Posterior cingulate gyrus (tissue), 11 donors: ENCODE measurements at regions not wholly inside any gene's neighbourhood (a gene's known extent, or its start where the extent isn't known, plus 50 kb on each side); places are given as distances from the start of the nearest gene placed in this dataset.
A peak's percentile ranks its signal among the peaks of the same experiment; 100 is the strongest.
"Not testable (repeated sequence)": the region's sequence is repeated elsewhere in the genome, so short reads cannot be mapped to it uniquely, and the experiment has no call there.

Source experiments
- DNase-seq, 10 donors: peaks; one replicate each; pipeline versions ENCODE4 v3.0.0 to v3.0.0-alpha.2; 2020 to 2021; ENCODE audit warnings: mixed read lengths in 3 of 10
- intact Hi-C: fragments of 100-400 bp; cut with DNase I; formaldehyde crosslinking; loops from one replicate; pipeline ENCODE4 v1.15.1; 2023

DNA sequence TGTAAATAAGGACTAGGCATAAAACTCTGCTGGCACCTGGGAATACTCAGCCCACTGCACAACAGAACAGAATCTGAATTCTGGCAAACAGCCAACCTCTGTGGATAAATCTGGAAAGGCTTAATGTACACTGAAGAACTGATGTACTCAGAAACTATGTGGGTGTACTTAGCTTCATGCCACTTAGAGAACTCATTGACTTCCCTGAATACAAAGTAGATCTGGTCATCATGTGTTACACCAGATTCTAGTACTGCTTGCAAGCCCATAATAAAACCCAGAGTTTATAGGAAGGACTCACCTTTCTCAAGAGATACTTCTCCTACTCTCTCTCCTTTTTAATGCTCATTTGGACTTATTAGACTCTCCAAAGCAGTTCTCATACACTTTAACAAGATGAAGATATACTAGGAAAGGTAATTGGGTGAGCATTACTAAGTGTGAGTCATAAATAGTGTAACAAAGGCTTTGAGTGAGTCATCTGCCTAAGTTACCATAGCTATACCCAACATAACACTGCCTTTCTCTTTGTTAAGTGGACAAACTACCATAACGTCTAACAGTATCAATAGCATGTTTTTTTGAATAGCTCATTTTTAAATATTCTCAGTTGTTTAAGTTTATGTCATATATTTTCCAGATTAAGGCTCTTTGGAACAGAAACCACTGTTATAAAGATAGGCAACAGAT lies 309.1 kb downstream of the MDFIC start:
- intact Hi-C loops, result no loop called here
- no peak for DNase-seq

DNA sequence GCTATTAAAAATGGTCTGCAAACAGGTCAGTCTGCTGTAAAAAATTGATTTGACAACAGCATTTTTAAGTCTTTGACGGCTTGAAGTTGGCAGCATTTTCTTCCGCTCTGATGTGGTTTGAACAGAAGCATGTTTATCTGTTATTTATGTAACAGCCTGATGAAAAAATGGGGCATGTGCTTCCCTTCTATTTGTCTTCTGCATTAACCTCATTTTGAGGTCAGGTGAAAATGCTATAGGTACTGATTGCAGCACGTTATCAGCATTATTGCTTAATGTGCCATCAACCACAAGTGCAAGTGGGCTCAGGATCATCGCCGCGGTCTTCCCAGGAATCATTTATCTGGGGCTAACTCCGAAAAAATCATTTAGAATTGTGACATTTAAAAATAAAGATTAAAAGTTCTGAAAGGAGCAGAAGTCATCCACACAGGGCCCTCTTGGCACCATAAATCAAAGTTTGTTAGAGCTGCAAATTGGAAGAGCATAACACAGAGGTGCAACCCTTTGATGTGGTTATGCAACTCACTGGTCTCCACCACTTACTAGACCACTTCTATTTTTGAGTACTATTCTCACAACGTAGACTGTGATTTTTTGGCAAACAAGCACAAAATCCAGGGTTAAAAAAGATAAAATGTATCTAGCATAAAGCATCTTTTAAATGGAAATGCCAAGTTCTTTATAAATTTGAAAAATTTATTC lies 307.7 kb downstream of the MDFIC start:
- intact Hi-C loops, result no loop called here

DNA sequence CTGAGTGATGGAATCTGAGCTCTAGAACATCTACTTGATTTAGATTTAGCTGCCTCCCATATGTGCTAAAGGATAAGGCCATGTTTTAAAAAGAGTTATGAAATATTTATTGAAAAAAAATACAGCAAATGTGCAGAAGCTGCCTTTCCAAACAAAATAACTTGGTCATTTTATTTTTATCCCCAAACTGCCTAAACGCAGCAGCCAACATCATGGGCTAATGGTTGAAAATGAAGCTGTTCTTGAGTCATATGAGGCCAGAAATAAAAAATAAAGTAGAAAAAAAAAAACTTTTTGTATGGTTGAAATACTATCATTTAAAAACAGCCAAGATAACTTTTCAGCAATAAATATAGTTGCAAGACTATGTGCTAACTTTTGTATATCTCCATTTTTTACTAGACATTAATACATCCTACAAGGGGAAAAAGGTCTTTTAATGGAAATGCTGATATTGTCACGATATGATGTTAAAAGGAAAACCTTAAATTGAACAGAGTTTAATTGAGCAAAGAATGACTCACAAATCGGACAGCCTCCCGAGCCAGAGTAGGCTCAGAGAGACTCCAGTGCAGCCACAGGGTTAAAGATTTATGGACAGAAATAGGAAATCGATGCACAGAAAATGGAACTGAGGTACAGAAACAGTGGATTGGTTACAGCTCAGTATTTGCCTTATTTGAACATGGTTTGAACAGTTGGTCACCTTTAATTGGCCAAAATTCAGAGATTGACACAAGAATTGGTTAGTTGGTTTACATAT lies 305.8 kb downstream of the MDFIC start:
- intact Hi-C loops, result no loop called here
- no peak for DNase-seq

More for the DNA sequence above, 307.7 kb downstream of the MDFIC start:
- no peak for DNase-seq

DNA sequence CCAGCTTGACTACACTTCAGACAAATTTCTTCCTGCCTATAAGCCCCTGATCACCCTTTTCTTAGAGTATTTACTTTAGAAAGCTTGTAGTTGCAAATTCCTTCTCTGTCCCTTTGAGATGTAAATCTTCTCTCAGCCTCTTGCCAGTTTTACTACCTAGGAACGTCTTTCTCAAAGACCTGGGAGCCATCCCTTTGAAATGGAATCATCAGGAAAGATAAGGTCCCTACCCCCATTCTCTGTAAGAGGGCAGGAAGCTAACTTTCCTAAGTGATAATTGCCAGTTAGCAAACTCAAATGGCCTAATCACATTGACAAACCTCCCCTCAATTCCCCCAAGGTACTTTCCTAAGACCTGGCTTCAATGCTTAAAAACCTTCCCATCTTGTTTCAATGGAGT lies 304.5 kb downstream of the MDFIC start:
- no peak for DNase-seq
- intact Hi-C loops, result no loop called here

DNA sequence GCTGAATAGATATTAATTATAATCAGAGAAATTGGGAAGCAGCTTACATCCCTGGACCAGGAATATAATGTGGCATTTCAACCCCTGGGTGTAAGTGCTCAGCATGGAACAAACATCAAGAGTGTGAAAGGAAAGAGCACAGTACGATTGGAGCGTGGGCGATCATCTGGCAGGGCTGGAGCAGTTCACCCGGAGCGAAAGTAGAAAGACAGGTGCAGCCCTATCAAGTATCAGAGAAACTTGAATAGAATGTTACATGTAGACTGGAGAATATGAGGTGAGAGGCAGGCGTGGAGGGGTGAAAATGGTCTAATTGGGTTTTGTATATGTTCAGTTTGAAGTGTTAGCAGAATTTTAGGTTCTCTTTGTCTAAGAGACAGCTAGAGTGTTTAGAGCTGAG lies 303.0 kb downstream of the MDFIC start:
- intact Hi-C loops, result no loop called here

DNA sequence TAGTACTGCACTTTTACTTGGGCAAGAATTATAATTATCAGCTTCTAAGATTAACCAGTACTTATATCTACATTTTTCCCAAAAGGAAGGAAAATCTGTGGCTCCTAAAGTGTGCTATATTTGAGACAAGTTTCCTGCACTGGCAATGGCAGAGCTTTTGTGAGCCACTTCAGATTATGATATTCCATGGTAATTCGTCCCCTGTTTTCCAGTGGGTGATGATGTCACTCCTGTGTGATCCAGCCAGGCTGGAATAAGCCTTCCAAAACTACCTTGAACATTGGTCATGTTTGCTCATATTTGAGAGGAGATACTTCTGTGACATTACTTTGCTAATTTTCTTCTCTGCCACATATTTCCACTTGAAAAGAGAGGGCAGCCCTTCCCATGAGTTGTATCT lies 302.1 kb downstream of the MDFIC start:
- intact Hi-C loops, result no loop called here
- no peak for DNase-seq

More for the DNA sequence above, 303.0 kb downstream of the MDFIC start:
- no peak for DNase-seq

DNA sequence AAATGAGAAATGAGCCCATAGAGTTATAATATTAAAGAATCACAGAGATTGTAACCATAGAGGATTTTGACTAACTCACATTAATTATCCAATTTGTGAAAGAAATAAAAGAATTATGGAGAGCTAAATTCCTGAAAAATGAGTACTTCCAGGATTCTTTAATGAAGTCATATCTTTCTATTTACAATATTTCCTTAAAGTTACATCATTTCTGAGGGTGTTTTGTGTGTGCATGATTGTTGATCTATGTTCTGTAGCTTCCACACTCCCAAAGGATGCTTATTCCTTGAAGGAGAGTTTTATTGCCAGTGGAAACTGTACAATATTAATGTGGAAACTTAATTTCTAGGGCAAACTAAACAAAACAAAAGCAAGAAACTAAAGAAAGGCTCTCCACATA lies 299.6 kb downstream of the MDFIC start:
- intact Hi-C loops, result no loop called here
- DNase-seq, result no peak

DNA sequence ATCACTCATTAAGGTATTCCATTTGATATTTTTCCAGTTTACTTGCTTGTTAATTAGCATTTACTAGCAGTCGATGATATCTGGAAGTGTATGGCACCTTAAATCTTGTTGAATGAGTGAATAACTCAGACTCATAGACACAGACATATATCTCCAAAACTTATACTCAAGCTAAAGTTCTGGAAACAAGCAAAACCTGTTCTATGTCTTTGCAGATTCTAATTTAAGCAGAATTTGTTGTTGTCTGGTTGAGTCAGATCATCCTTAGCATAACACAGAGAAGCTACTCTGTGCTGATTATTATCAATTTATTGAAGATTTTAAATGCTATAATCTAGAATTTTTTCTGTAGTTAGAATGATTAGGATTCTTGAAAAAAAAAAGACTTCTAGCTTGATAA lies 296.2 kb downstream of the MDFIC start:
- intact Hi-C loops, result no loop called here
- DNase-seq, result no peak

DNA sequence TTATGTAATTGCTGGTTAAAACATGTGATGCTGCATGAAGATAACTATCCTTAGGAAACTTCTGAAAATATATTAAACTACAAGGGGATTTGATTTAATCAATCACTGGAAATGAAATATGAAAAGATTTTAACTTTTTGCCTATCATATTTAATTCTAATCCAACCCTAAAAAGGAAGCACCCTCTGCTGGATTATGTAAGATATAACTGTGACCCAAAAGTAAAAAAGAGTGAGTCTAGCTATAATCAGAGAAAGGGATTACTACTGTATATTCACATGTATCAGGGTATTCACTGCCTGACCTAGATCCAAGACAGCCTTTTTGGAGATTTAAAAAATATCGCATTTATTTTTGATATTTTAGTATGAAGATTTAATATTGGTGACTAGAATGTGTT lies 295.5 kb downstream of the MDFIC start:
- DNase-seq, result no peak
- intact Hi-C loops, result no loop called here

DNA sequence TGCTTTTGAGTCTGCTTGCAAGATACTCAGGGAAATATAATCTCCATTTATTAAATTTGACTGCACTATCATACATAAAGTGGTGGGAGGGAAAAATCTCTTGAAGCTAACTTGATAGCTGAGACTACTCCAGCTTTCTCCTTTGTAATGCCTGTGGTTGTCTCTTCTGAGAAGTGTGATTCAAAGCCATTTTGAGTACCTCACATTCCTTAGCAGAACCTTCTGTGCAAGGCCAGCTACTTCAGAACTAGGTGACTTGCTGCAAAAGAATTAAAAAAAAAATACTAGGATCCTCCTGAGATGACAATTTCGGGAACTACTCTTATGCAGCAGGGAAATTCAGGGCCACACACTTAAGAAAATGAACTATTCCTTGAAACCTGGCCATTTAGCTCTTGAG lies 294.8 kb downstream of the MDFIC start:
- intact Hi-C loops, result no loop called here
- DNase-seq, result no peak

DNA sequence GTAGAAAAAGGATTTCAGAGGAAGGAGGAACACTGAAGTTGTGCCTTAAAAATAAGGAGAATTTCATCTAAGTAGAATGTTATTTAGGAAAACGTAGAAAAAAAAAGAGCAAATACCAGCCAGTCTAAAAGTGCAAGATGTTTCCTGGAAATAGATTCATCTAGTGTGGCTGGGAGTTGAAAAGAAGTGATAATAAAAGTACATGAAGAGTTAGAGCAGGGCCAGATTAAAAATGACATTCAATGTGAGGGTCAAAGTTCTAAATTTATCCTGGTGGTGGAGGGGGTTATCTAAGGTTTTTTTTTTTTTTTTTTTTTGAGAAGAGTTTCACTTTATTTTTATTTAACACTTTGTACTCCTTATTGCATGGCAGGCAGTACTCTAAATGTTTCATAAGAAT lies 289.3 kb downstream of the MDFIC start:
- intact Hi-C loops, result no loop called here
- no peak for DNase-seq

DNA sequence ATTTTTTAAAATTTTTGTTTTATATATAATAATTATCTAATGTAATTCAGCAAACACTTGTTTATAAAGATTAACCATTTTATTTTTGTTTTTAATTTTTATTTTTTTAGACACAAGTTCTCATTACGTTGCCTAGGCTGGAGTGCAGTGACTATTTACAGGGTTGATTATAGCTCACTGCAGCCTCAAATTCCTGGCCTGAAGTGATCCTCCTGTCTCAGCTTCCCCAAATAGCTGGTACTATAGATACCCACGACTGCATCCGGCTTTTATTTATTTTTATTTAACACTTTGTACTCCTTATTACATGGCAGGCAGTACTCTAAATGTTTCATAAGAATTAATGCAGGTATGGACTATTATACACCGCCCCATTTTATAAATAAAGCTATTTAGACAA lies 288.7 kb downstream of the MDFIC start:
- intact Hi-C loops, result no loop called here
- no peak for DNase-seq

DNA sequence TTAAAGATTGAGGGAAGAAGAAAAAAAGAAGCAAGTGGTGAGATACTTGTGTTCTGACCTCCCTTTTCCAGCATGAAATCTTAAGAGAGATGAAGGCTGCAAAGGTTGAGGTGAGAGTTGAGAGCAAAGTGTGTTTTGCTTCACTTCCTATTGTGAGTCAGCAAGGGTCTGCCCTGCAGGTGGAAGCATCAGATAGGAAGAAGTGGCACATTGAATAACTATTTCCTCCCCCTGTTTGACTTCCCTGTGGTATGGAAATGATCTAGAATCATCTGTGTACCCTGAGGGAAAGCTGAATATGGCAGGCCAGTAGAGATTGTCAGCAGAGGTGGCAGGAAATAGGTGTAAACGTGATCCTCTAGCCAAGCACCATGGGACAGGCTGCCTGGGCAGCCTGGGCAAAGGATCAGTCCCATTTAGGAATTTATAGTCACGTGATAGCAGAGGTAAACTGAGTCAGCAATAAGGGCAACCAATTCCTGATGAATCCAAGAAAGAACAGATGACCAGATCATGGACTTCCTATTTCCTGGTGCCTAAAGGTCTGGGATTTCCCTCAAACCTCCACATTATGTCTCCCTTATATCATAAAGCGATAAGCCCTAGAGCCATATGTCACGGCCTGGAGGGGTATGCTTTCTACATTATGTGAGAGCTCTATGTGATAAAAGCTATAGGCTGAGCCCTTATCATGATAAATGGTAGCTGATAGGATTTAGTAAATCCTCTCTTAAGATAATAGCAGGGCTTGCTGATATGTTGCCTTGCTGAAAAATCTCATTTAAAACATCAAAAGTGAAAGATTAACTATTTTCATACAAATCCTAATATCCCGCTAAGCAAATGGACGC lies 287.0 kb downstream of the MDFIC start:
- DNase-seq, result no peak
- intact Hi-C loops, result no loop called here

DNA sequence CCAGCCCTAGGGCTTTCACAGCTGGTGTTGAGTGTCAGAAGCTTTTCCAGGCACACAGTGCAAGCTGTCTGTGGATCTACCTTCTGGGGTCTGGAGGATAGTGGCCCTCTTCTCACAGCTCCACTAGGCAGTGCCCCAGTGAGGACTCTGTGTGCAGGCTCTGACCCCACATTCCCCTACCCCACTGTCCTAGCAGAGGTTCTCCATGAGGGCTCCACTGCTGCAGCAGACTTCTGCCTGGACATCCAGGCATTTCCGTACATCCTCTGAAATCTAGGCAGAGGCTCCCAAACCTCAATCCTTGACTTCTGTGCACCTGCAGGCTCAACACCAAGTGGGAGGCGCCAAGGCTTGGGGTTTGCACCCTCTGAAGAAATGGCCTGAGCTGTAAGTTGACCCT lies 284.5 kb downstream of the MDFIC start:
- DNase-seq, result peak in 1 of 10 donors; percentile 15
- intact Hi-C loops, result not testable (repeated sequence)

DNA sequence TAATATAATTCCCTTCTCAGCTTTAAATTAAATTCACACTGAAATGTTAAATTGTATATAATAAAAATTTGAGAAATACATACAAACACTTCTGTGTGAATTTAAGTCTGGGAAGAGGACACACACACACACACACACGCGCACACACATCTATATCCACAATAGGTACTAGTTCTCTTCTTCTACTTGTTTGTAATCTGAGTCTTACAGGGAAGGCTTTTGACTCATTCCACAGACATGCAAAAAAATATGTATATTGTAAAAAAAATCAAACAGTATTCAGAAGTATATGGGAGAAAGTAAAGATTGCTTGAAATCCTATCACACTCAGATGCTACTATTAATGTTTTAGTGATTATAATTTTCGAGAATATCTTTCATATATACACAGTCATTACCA lies 276.2 kb downstream of the MDFIC start:
- intact Hi-C loops, result no loop called here
- no peak for DNase-seq

DNA sequence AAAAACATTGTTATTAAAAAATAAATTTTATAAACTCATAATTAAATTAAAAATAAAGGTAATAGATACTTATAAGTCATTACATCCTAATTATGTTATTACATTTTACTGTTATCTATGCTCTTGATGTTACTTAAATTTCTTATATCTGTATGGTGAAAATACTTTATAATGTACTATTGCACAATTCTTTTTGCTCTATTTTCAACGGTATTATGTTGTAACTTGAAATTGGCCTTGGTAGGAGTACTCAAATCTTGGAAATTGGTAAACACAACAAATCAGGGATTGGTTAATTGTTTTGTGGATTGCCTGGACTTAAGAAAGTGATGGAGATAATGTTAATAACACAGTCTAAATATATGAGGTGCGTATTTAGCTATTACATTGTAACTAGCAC lies 273.3 kb downstream of the MDFIC start:
- intact Hi-C loops, result no loop called here
- DNase-seq, result no peak

DNA sequence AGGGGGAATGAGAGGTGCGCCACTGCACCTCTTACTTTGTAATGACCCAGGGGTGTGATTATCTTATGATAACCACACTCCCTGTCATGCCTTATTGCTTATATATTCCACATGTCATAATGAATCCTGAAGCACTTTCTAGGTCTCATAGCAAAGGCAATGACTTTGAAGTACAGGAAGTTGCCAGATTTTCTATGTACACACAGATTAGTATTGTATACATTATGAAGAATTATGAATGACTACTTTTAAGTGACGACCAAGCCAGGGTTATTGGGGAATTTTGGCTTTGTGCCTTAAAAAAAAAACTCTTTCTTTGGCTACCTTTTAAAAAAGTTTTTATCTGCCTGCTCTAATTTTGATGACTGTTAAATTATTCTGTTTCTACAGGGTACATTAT lies 269.6 kb downstream of the MDFIC start:
- DNase-seq, result no peak
- intact Hi-C loops, result no loop called here

DNA sequence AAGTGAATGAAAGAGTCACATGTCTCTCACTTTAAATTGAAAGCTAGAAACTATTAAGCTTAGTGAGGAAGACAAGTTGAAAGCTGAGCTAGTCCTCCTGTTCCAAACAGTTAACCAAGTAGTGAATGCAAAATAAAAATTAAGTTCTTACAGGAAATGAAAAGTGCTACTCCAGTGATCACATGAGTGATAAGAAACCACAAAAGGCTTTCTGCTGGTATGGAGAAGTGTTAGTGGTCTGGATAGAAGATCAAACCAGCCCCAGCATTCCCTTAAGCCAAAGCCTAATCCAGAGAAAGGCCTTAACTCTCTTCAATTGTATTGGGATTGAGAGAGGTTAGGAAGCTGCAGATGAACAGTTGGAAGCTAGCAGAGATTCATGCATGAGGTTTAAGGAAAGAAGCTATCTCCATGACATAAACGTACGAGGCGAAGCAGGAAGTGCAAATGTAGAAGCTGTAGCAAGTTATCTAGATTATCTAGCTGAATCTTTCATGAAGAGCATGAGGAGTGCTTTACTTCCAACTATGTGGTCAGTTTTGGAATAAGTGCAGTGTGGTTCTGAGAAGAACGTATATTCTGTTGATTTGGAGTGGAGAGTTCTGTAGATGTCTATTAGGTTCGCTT lies 261.6 kb downstream of the MDFIC start:
- intact Hi-C loops, result no loop called here
- no peak for DNase-seq

DNA sequence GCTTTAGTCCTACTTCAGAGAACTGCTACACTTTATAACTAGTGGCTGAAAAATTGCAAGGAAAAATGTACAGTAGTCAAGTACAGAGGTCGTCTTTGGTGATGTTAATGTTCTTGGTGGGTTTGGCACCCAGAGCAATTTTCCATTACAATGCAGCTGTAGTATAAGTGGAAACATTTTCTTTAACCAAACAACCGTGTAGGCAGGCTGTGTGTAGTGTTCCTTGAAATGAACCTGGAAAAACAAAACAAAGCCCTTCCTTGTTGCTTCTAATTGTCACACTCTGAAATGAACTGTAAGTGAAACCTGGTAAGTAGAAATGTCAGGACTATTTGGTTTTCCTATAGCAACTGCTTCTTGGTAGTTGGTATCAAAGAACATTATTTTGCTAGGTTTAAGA lies 256.9 kb downstream of the MDFIC start:
- DNase-seq, result no peak

DNA sequence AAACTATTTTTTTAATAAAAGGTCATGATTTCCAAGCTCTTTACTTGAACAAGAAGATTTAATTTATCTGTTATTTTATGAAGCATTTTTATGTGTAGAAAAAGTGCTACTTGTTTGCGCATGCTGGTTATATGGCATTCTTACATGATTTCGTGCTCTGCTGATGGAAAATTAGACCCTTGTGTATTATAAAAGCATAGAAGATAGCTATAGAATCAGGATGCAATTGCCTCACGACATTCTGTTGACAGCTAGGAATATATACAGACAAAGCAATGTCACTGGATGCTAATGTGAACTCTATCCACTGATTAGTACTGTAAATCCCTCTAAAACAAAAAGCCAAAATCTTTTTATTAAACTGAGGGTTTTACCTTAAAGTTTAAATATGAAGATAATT lies 255.9 kb downstream of the MDFIC start:
- intact Hi-C loops, result no loop called here
- no peak for DNase-seq

More for the DNA sequence above, 256.9 kb downstream of the MDFIC start:
- intact Hi-C loops, result no loop called here
